ENCODE measurements at regions not wholly inside any gene's neighbourhood (a gene's known extent, or its start where the extent isn't known, plus 50 kb on each side); places are given as distances from the start of the nearest gene placed in this dataset.

GRCh38 chr3:73697020-73697419 lies 72.3 kb upstream of the PDZRN3 start:
- DNase-seq (ENCODE audit: low spot score): no peak

DNA sequence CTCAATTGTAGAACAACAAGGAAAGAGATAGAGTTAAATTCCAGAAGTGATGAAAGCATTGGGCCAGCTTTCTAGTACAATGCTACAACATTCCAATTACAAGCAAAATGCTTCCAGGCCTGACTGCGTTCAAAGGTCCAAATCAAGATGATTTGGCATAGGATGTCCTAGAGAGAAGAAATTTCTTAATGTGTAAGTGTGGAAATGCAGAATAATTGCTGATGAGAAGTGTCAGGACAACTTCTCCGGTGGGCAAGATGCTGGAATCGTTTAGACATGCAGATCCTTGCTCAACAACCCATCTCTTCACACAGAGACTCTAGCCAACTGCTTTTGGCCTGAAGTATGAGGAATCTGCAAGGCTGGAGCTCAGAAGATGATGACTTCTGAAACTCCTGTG lies 71.1 kb upstream of the PDZRN3 start:
- no peak for DNase-seq (ENCODE audit: low spot score)

GRCh38 chr3:73694983-73695757 lies 70.4 kb upstream of the PDZRN3 start:
- no peak for DNase-seq (ENCODE audit: low spot score)

- no peak for DNase-seq (ENCODE audit: low spot score)
Measured at GRCh38 chr3:73687106-73688004, 62.6 kb upstream of the PDZRN3 start.

GRCh38 chr3:73685061-73685460 lies 60.3 kb upstream of the PDZRN3 start:
- no peak for DNase-seq (ENCODE audit: low spot score)

- DNase-seq (ENCODE audit: low spot score): no peak
Measured at GRCh38 chr3:73683706-73684105, 59.0 kb upstream of the PDZRN3 start.

GRCh38 chr3:73681610-73682009 lies 56.9 kb upstream of the PDZRN3 start:
- no peak for DNase-seq (ENCODE audit: low spot score)

DNA sequence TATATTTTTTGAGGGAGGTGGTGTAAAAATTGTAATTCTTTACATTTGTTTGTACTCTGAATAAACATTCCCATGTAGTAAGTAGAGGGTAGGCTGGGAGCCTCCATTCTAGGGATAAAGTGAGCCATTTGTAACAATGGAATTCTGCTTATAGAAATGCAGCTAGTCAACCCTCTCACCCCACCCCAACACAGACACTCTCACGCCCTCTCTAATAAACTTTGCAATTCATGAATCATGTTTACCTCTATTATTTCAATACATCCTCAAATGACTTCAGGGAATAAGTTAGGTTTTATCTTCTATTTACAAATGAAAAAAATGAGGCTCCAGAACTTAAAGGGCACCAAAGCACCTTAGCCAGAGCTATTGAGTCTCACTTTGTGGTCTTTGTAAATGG lies 56.5 kb upstream of the PDZRN3 start:
- DNase-seq (ENCODE audit: low spot score): no peak

- no peak for DNase-seq (ENCODE audit: low spot score)
Measured at GRCh38 chr3:73680391-73681095, 55.8 kb upstream of the PDZRN3 start.

- no peak for DNase-seq (ENCODE audit: low spot score)
Measured at GRCh38 chr3:73677336-73678024, 52.7 kb upstream of the PDZRN3 start.
